KBM-7 (cell line): ENCODE measurements at regions not wholly inside any gene's neighbourhood (a gene's known extent, or its start where the extent isn't known, plus 50 kb on each side); places are given as distances from the start of the nearest gene placed in this dataset.

ENCODE experiments used
- DNase-seq: peaks from one replicate; pipeline ENCODE4 v3.0.0-alpha.2; 2015
- in situ Hi-C: fragments of 300-500 bp; cut with MboI; formaldehyde crosslinking; loops from 2 replicates; pipeline ENCODE4 v1.14.3; 2020; ENCODE audit warnings: low sequenced_read_pairs, low pct_unique_long_range_greater_than_20kb, mixed read lengths

- no peak for DNase-seq
- in situ Hi-C loops = no loop called here
Observed at GRCh38 chr2:8297376-8298231, 384.3 kb upstream of the ID2 start.

DNA sequence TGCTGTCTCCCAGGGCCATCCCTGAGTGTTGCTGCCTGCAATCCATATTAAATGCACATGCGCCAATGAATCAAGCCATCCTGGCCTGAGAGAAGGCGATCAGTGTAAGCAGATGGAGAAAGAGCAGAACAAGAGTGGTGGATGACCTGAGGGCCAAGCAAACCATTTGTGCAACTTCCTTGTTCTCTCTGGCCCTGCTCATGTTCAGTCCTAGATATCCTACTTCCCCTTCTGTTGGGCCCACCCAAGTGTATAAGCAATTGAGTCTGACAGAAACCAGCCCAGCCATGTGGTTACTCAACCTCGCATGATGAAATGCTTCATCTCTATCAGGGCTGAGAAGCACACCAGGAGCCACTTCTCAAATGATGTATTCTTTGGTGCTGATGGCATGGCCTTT is 383.1 kb upstream of the ID2 start:
- in situ Hi-C loops = no loop called here
- DNase-seq = peak; percentile 93

GRCh38 chr2:8300216-8300615 is 381.6 kb upstream of the ID2 start:
- in situ Hi-C loops = no loop called here

DNA sequence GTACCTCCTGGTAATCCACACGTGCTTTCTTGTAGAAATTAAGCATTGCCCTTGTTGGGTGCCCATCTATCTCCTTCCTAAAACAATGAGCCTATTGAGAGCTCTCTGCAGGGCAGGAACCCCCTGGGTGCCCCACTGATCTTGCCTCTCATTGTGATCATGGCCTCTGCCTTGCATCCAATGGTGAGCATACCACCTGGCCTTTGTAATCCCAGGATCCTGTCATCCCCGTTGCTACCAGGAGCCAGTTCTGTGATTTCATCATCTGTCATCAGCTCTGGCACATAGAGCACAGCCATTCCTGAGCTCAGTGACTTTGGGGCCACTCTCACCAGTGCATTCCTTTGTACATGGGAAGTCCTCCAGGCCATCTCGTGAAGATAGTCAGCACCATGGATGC is 381.0 kb upstream of the ID2 start:
- in situ Hi-C loops = no loop called here
- no peak for DNase-seq

More at GRCh38 chr2:8300216-8300615, 381.6 kb upstream of the ID2 start:
- DNase-seq = no peak

DNA sequence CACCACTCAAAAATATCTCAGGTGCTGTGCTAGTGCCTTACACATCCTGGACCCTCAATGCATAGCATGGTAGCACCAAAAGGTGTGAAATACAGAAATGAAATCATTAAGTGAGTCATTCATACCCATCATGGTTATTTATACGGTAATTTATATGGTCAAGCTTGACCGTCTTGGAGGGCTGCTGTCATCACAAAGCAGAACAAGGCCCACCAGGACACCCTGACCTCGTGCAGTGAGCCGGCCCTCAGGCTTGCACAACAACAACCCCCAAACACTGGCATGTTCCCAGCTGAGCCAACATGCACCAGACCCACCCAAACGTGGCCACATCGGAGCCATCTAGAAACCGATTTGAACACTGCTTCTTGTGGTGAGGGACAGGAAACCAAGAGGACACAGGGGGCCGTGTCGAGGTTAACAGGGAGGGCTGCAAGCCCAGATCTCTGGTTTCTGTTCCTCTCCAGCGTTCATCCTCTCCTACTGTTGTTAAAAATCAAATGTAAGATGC is 378.5 kb upstream of the ID2 start:
- in situ Hi-C loops = no loop called here
- DNase-seq = peak; percentile 93

DNA sequence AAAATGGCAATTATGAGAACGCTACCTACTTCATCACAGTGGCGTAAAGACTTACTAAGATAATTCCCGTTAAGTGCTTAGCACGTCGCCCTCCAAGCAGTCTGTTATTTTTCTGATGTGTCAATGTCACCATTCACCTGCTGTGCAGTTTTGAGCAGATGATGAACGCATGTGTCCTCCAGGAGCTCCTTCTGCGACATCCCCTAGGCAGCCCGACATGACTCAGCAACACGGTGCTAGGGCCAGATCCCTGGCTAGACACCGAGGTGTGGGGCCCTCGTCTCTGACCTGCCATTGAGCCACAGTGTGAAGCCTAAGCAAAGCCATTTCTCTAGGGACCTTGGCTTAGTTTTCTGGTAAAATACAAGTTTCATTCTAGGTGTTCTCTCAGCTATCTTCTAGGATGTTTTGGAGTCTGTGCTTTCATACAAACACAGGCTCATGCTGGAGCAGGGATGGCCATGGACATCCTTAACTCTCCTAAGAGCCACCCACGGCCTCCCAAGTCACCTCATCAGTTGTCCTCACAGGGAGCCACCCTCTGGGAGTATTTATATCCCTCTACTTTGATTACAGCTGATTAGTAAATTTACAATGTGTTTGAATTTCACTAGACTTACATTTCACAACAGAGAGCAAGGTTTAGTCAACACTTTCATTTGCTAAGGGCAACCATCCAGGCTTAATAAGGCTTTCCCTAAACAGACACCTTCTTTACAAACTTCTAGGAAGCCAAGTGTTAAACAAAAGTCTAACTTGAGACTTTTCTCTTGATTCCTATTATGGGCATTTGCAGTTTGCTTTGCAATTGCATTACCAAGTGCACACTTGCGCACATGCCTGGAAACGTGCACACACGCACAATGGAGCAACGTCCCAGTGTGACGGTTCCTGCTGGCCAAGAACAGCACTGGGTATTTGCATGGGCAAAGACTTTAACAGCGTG is 376.8 kb upstream of the ID2 start:
- in situ Hi-C loops = no loop called here
- DNase-seq = no peak

GRCh38 chr2:8306530-8307351 is 375.1 kb upstream of the ID2 start:
- in situ Hi-C loops = no loop called here
- no peak for DNase-seq

DNA sequence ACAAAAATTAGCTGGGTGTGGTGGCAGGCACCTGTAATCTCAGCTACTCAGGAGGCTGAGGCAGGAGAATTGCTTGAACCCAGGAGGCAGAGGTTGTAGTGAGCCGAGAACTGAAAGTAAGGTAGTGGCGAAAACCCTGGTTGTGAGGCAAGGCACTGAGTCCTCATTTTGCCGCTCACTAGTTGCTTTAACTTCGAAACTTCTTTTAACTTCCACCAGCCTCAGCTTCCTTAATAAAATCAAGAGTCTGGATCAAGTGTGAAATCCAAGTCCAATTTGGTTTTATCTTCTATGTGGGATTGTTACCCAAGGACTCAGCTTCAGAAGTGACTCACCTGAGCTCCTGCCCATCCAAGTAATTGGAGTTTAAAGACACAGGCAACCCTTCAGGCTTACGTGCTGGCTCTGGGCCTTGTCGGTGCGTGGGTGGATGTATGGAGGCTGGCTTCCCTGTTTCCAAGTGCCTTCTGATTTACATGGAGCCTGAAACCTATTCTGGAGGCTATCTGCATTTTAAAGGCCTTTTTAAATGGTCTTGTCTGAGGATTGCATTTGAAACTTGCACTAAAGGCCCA is 374.2 kb upstream of the ID2 start:
- in situ Hi-C loops = no loop called here
- no peak for DNase-seq

DNA sequence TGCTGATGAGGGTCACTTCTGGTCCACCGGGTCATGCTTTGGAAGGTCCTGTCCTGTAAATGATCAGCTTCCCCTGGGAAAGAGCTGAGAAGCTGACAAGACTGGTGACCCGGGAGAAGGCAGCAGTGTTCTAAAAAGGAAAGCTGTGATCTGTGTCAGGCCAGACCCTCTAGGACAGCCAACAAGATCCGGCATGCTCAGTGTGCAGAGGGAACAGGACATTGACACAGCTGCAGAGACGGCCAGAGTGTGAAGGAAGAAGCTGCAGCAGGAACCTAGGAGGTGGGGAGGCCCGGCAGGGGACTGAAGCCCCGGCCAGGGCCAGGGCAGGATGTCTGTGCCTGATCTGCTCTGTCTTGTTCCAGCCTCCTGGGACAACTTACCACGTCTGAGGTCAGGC is 372.7 kb upstream of the ID2 start:
- no peak for DNase-seq
- in situ Hi-C loops = no loop called here

DNA sequence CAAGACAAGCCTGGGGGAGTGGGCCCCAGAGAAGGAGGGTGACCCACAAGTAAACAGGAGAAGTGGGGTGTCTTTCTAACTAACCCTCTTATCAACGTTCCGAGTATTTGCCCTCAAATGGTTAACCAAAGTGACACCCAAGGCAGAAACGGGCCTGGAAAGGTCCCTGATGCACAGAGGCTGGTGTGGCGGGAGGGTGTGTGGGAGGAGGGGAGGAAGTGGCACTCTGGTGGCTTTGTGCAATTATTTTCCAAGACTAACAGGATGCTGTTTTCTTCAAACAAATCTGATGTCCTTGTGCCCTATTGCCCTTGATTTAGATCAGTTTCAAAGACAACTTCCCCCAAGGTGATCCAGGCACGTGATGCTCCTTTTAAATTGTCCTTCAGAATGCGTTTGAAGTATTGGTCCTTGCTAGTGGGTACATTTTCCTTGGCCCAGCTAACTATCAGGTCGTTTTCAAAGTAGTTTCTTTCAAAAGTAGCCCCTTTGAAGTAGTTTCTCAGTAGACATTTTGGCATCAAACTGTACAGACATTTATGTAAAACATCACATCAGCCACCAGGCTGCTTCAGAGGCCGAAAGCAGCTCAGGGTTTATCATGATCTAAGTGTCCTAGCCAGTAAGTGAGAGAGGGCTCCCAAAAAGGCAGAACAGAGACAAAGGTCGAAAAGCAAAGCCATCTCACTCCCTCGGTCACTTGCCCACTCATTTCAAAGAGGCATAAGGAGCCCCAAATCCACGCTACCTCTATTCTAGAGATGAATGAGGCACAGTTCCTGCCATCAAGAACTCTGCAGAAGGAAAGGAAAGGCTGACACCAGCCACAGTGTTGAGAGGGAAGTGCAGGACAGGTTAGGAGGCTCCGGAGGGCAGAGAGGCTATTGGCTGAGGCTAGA is 371.1 kb upstream of the ID2 start:
- in situ Hi-C loops = no loop called here
- peak; percentile 56 for DNase-seq

- in situ Hi-C loops = no loop called here
- DNase-seq = no peak
Observed at GRCh38 chr2:8312221-8312620, 369.6 kb upstream of the ID2 start.

DNA sequence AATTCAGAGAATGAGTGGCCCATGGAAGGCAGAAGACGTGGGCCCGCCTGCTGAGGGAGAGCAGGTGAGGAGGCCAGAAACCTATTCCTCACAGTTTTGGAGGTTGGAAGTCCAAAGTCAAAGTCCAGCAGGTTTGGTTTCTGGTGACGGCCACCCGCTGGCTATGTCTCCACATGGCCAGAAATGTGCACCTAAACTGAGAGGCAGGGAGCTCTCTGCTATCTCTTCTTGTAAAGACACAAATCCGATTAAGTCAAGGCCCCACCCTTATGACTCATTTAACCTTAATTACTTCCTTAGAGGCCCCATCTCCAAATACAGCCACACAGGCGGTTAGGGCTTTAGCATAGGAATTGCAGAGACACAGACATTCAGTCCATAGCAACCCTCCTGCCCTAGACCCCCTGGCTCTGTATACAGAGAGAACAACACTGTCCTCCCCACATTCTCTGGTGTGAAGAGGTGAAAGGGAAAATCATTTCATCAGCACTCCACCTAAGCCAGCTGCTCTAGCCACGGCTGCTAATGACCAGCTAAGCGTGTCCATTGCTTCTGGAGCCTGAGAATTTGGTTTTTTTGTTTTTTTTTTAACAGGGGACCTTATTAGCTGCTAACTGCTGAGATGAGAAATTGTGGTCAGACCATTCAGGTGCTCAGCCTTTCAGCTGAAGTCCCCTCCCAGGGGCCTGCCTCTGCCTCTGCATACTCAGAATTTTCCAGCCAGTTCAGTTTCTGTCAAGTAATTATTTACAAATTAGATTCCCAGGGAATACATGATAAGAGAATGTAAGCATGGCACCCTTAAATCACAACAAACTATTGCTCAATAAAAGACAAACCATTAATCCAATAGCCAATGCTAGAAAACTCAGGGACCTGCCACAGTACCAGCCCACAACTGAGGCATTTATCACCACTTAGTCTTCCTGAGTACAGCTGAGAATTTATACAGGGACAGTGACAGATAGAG is 368.7 kb upstream of the ID2 start:
- in situ Hi-C loops = no loop called here
- DNase-seq = peak; percentile 87

GRCh38 chr2:8314063-8314462 is 367.8 kb upstream of the ID2 start:
- in situ Hi-C loops = no loop called here
- peak; percentile 61 for DNase-seq

- DNase-seq = no peak
- in situ Hi-C loops = no loop called here
Observed at GRCh38 chr2:8315531-8316165, 366.2 kb upstream of the ID2 start.

GRCh38 chr2:8316356-8316755 is 365.5 kb upstream of the ID2 start:
- in situ Hi-C loops = no loop called here
- no peak for DNase-seq

DNA sequence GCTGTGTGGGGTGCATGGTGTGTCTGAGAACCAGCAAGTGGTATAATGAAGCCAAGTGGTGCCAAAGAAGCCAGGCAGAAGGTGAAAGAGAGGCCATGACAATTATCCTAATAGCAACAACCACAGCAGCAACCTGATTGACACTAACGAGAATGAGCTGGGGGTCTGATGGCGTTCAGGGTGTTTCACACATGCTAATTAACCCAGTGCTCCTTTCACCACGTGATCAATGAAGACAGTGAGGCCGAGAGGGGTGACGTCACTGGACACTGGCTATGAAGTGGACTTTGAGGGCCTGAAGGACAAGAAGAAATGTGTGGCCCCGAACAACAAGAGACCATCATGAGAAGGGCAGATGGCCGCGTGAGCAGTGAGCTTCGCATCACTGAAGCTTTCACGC is 364.4 kb upstream of the ID2 start:
- DNase-seq = no peak
- in situ Hi-C loops = no loop called here
